ENCODE measurements at regions not wholly inside any gene's neighbourhood (a gene's known extent, or its start where the extent isn't known, plus 50 kb on each side); places are given as distances from the start of the nearest gene placed in this dataset.
"Not testable (repeated sequence)": the region's sequence is repeated elsewhere in the genome, so short reads cannot be mapped to it uniquely, and the experiment has no call there.

DNA sequence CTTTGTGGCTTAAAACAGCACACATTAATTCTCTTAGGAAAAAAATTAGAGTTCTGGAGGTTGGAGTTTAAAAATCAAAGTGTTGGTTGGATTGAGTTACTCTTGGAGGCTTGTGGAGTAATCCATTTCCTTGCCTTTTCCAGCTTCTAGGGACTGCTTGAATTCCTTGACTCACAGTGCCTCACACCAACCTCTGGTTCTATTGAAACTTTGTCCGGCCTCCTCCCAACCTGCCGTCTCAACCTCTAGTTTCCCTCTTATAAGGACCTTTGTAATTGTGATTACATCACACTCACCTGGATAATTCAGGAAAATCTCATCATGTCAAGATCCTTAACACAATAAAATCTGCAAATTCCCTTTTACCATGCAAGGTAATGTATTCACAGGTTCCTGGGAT lies 764.2 kb upstream of the CDH18 start:
- TF ChIP-seq, protein P1, sequence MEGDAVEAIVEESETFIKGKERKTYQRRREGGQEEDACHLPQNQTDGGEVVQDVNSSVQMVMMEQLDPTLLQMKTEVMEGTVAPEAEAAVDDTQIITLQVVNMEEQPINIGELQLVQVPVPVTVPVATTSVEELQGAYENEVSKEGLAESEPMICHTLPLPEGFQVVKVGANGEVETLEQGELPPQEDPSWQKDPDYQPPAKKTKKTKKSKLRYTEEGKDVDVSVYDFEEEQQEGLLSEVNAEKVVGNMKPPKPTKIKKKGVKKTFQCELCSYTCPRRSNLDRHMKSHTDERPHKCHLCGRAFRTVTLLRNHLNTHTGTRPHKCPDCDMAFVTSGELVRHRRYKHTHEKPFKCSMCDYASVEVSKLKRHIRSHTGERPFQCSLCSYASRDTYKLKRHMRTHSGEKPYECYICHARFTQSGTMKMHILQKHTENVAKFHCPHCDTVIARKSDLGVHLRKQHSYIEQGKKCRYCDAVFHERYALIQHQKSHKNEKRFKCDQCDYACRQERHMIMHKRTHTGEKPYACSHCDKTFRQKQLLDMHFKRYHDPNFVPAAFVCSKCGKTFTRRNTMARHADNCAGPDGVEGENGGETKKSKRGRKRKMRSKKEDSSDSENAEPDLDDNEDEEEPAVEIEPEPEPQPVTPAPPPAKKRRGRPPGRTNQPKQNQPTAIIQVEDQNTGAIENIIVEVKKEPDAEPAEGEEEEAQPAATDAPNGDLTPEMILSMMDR (IDR thresholded peaks at IDR 0.05; ENCODE audit: insufficient read depth, low read depth, low read length) = not testable (repeated sequence)
- TF ChIP-seq EZH2 (IDR thresholded peaks at IDR 0.05; ENCODE audit: insufficient read depth, low read length) = not testable (repeated sequence)
